HepG2 (cell line): ENCODE measurements at regions not wholly inside any gene's neighbourhood (a gene's known extent, or its start where the extent isn't known, plus 50 kb on each side); places are given as distances from the start of the nearest gene placed in this dataset.

Source experiments
- ATAC-seq: fragments of 200-7000 bp; cut with Tn5 transposase; 3 replicates; pipeline ENCODE4 v1.9.1; 2020; ENCODE audit warnings: mild to moderate bottlenecking, moderate library complexity
- BruUV-seq: library from RNA; stranded (reverse); fragments of 400-500 nt; replicated peaks from 2 replicates; lab custom pipeline; 2021; lab: Mats Ljungman, UMichigan
- CTCF ChIA-PET: fragments of 300-600 bp; formaldehyde crosslinking; extraction: SDS; loops from one replicate; lab custom pipeline; 2021; ENCODE audit warnings: low total read pairs, inconsistent platforms, low intra/inter-chr PET ratio; lab: Yijun Ruan, JAX
- POLR2A ChIA-PET: fragments of 350-600 bp; sonication (Branson Sonifier 250); formaldehyde crosslinking; loops from one replicate; lab custom pipeline; 2020; ENCODE audit warnings: antibody characterized with exemption, inconsistent platforms; lab: Yijun Ruan, JAX
- DNase-seq: peaks from one replicate; pipeline ENCODE4 v3.0.0-alpha.2; 2015; ENCODE audit warnings: low spot score
- FAIRE-seq: peaks from 3 replicates; lab custom pipeline; 2011; peaks lifted over from hg19 to GRCh38; lab: Jason Lieb, UNC
- H2AFZ ChIP-seq: one replicate; pipeline ENCODE4 v1.6.1; 2011; ENCODE audit warnings: low read length, inconsistent platforms
- H3K27ac ChIP-seq: fragments of 300-600 bp; 3 replicates; pipeline ENCODE4 v1.8.0; 2011; ENCODE audit warnings: mixed run types, mild to moderate bottlenecking, mixed read lengths, low read length, inconsistent platforms; ENCODE audit not compliant: insufficient read depth; ENCODE audit errors: extremely low read length
- H3K27me3 ChIP-seq, 2 experiments: fragments of 200-600 bp in 1 of 2; 2 replicates in 1 of 2; 3 replicates in 1 of 2; pipeline versions ENCODE4 v1.6.0 to v1.8.0; 2011; ENCODE audit warnings: low read length in 2 of 2, mild to moderate bottlenecking in 2 of 2, moderate library complexity in 2 of 2, inconsistent platforms in 1 of 2; ENCODE audit not compliant: insufficient read depth in 2 of 2, control insufficient read depth in 1 of 2
- H3K36me3 ChIP-seq, 2 experiments: fragments of 200-600 bp in 1 of 2; replicated peaks in 1 of 2; 2 replicates in 1 of 2; 3 replicates in 1 of 2; pipeline versions ENCODE4 v1.5.1 to v1.8.0; 2011; ENCODE audit warnings: low read length in 2 of 2, inconsistent platforms in 1 of 2; ENCODE audit not compliant: insufficient read depth in 2 of 2, control insufficient read depth in 1 of 2
- H3K4me1 ChIP-seq: 2 replicates; pipeline ENCODE4 v1.5.1; 2012; ENCODE audit warnings: low read length, inconsistent platforms; ENCODE audit not compliant: insufficient read depth
- H3K4me2 ChIP-seq: 2 replicates; pipeline ENCODE4 v1.6.0; 2011; ENCODE audit warnings: low read depth, low read length, inconsistent platforms
- H3K4me3 ChIP-seq, 3 experiments: fragments of 200-600 bp in 1 of 3; sonication (generic), shearing (Covaris generic) in 1 of 3; replicated peaks in 1 of 3; 2 replicates each; pipeline ENCODE4 v1.5.1; 2011 to 2016; ENCODE audit warnings: low read length in 3 of 3, inconsistent platforms in 2 of 3, low read depth in 2 of 3, mild to moderate bottlenecking in 2 of 3, control low read depth in 1 of 3, mixed read lengths in 1 of 3; ENCODE audit not compliant: insufficient read depth in 1 of 3
- H3K79me2 ChIP-seq: one replicate; pipeline ENCODE4 v1.6.1; 2011; ENCODE audit warnings: low read length, inconsistent platforms; ENCODE audit not compliant: insufficient read depth
- H3K9ac ChIP-seq: 2 replicates; pipeline ENCODE4 v1.6.0; 2011; ENCODE audit warnings: mild to moderate bottlenecking, low read depth, low read length, inconsistent platforms; ENCODE audit not compliant: insufficient read depth
- H3K9me3 ChIP-seq: 2 replicates; pipeline ENCODE4 v1.5.1; 2012; ENCODE audit warnings: mild to moderate bottlenecking, low read length
- H4K20me1 ChIP-seq: 2 replicates; pipeline ENCODE4 v1.6.0; 2011; ENCODE audit warnings: inconsistent platforms, mild to moderate bottlenecking, low read length, moderate library complexity; ENCODE audit not compliant: insufficient read depth
- IRF2 ChIP-seq: IDR thresholded peaks from 2 replicates; pipeline ENCODE4 v1.6.1; 2018; ENCODE audit warnings: missing genetic modification reagents, missing compliant biosample characterization
- MTA1 ChIP-seq: sonication (generic); formaldehyde crosslinking; IDR thresholded peaks from 2 replicates; pipeline ENCODE4 v1.4.0; 2020; ENCODE audit warnings: missing genetic modification reagents, mild to moderate bottlenecking, borderline replicate concordance
- ZFP41 ChIP-seq: sonication (generic); formaldehyde crosslinking; IDR thresholded peaks from 2 replicates; pipeline ENCODE4 v1.4.0; 2020; ENCODE audit warnings: mild to moderate bottlenecking, missing genetic modification reagents, borderline replicate concordance
- ZNF276 ChIP-seq: sonication (generic); formaldehyde crosslinking; IDR thresholded peaks from 2 replicates; pipeline ENCODE4 v1.4.0; 2020; ENCODE audit warnings: mild to moderate bottlenecking, low read depth, missing genetic modification reagents
- ZNF570 ChIP-seq: sonication (generic); formaldehyde crosslinking; IDR thresholded peaks from 2 replicates; pipeline ENCODE4 v1.4.0; 2020; ENCODE audit warnings: mild to moderate bottlenecking, missing genetic modification reagents, borderline replicate concordance
- WGBS: methylation state at CpG from one replicate; pipeline ENCODE4 v1.1.6; 2017; ENCODE audit warnings: low lambda C conversion rate; 5-methylcytosine and 5-hydroxymethylcytosine counted together
- in situ Hi-C: cut with HindIII; loops from 2 replicates; pipeline ENCODE4 v1.10.0; 2017; ENCODE audit warnings: low pct_unique_long_range_greater_than_20kb; ENCODE audit not compliant: extremely low pct_ligation_motif_present
- intact Hi-C: fragments of 100-400 bp; cut with micrococcal nuclease; formaldehyde crosslinking; loops from one replicate; pipeline ENCODE4 v1.10.0; 2022; ENCODE audit not compliant: unreplicated experiment
- TF ChIP-seq, protein P1 (sequence below): sonication (generic); formaldehyde crosslinking; IDR thresholded peaks from 2 replicates; pipeline ENCODE4 v1.4.0; 2020; ENCODE audit warnings: missing genetic modification reagents

- in situ Hi-C loops, result no loop called here
- intact Hi-C loops, result no loop called here
- POLR2A ChIA-PET, result no interaction called here
- no peaks in the 10 kb centered on the region for H3K4me1 ChIP-seq
- CTCF ChIA-PET, result no interaction called here
- no peaks in the 10 kb centered on the region; a peak in 1 of 5 replicates for H3K27me3 ChIP-seq
- H3K79me2 ChIP-seq, result no peaks in the 10 kb centered on the region
- H3K4me3 ChIP-seq, result no peak overlapping the region
- no peaks in the 10 kb centered on the region for H4K20me1 ChIP-seq
- no peak overlapping the region for H3K9ac ChIP-seq
- H3K27ac ChIP-seq, result no peak overlapping the region
- FAIRE-seq, result no peak
- no peak for ATAC-seq
- H3K4me2 ChIP-seq, result no peak overlapping the region
- no peaks in the 10 kb centered on the region for H3K36me3 ChIP-seq
- H3K9me3 ChIP-seq, result no peaks in the 10 kb centered on the region; the same call in 1 of the 2 replicates
- no peak for TF ChIP-seq IRF2
- TF ChIP-seq, protein P1, sequence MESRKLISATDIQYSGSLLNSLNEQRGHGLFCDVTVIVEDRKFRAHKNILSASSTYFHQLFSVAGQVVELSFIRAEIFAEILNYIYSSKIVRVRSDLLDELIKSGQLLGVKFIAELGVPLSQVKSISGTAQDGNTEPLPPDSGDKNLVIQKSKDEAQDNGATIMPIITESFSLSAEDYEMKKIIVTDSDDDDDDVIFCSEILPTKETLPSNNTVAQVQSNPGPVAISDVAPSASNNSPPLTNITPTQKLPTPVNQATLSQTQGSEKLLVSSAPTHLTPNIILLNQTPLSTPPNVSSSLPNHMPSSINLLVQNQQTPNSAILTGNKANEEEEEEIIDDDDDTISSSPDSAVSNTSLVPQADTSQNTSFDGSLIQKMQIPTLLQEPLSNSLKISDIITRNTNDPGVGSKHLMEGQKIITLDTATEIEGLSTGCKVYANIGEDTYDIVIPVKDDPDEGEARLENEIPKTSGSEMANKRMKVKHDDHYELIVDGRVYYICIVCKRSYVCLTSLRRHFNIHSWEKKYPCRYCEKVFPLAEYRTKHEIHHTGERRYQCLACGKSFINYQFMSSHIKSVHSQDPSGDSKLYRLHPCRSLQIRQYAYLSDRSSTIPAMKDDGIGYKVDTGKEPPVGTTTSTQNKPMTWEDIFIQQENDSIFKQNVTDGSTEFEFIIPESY, result no peak
- TF ChIP-seq ZNF276 (CRISPR knock-in tag), result no peak
- no peak for TF ChIP-seq ZNF570 (CRISPR knock-in tag)
- no peak for TF ChIP-seq MTA1 (CRISPR knock-in tag)
- no peak for TF ChIP-seq ZFP41 (CRISPR knock-in tag)
- WGBS, result 96% methylated on average over 2 of the region's 2 CpGs
- H2AFZ ChIP-seq, result no peak overlapping the region
- no TSS peak for BruUV-seq
- DNase-seq, result no peak
These were observed 180.1 kb upstream of the SPOPL start for GRCh38 chr2:138321458-138321857.
